Cardiac fibroblast (primary cell): ENCODE measurements at regions not wholly inside any gene's neighbourhood (a gene's known extent, or its start where the extent isn't known, plus 50 kb on each side); places are given as distances from the start of the nearest gene placed in this dataset.

ENCODE experiments used
- DNase-seq, 2 donors: peaks; one replicate each; pipeline versions ENCODE4 v3.0.0 to v3.0.0-alpha.2; 2010; ENCODE audit warnings: low read depth in 2 of 2
- H3K4me3 ChIP-seq, 2 donors: replicated peaks in 1 of 2; 1 replicate in 1 of 2; 2 replicates in 1 of 2; pipeline ENCODE4 v1.5.1; 2011; ENCODE audit warnings: low read depth in 2 of 2, low read length in 2 of 2, mild to moderate bottlenecking in 2 of 2, moderate library complexity in 1 of 2
- TF ChIP-seq, protein P1 (sequence below): IDR thresholded peaks from one replicate; pipeline ENCODE4 v1.5.1; 2011; ENCODE audit warnings: low read depth, mild to moderate bottlenecking, low read length, inconsistent platforms

DNA sequence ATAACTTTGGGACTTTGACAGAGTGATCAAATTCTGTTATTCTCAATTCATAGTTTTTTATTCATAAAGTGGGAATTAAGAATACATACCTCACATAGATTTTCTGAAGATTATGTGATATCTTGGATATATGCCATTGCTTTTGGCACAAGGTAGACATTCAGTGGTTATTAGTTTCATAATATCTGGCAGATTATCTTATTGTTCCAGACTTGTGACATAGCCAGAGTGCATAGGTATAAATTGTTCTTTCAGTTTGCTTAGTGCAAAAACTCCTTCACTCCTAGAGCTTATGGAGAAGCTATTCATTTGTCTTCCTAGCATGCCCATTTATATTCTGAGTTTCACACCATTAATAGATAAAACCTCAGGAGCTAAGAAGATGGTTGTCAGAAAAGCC, 222.0 kb downstream of the KCNE4 start:
- no peak overlapping the region for H3K4me3 ChIP-seq
- DNase-seq: no peak
- TF ChIP-seq, protein P1, sequence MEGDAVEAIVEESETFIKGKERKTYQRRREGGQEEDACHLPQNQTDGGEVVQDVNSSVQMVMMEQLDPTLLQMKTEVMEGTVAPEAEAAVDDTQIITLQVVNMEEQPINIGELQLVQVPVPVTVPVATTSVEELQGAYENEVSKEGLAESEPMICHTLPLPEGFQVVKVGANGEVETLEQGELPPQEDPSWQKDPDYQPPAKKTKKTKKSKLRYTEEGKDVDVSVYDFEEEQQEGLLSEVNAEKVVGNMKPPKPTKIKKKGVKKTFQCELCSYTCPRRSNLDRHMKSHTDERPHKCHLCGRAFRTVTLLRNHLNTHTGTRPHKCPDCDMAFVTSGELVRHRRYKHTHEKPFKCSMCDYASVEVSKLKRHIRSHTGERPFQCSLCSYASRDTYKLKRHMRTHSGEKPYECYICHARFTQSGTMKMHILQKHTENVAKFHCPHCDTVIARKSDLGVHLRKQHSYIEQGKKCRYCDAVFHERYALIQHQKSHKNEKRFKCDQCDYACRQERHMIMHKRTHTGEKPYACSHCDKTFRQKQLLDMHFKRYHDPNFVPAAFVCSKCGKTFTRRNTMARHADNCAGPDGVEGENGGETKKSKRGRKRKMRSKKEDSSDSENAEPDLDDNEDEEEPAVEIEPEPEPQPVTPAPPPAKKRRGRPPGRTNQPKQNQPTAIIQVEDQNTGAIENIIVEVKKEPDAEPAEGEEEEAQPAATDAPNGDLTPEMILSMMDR: no peak

DNA sequence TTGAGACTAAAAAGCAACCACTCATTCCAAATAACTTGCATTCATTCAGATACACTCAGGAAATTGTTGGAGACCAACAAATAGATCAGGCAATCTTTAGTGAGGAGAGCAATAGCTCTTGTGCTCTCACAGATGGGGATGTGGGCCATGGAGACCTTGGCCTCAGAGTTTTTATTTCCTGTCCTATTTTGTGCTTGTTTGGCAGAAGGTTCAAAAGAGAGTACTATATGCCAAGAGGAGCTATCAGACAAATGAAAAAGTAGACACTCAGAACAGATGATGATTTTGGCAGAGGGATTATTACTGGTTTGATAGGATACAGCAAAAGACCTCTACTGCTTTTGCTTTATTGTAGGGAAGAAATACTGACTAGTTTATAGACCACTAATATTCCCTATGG, 230.2 kb downstream of the KCNE4 start:
- no peak overlapping the region for H3K4me3 ChIP-seq
- TF ChIP-seq, protein P1: no peak
- no peak for DNase-seq

DNA sequence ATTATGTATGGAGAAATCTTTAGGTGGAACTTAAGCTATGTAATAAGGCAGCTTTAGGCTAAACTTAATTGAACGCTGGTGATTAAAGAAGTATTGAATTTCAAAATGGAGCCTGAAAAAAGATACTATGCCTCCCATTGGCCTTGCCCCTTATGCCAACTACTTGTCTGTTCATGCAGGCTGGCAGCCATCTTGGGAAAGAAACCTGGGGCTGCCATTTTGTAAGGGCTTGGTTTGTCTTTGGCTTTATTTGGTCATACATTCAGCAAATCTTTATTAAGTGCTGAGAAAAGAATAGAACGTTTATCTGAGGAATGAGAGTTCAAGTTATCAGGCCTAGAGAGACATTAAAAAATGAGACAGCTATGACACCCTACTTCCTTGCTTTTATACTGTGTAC, 231.3 kb downstream of the KCNE4 start:
- no peak overlapping the region for H3K4me3 ChIP-seq
- no peak for DNase-seq
- TF ChIP-seq, protein P1: no peak

DNA sequence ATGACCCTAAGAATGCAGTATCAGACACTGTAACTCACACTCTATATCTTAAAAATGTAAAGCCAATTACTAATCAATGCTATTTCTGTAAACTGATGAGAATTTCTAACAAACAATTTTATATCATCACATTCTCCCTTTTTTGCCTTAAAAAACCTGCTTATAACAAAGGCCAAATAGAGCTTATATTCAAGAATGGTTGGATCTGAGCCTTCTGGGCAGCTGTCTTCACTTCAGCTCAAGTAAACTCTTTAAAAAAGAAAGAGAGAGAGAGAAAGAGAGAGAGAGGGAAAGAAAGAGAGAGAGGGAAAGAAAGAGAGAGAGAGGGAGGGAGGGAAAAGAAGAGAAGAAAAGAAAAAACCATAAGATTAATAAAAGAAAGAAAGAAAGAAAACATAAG, 231.8 kb downstream of the KCNE4 start:
- no peak for DNase-seq
- TF ChIP-seq, protein P1: no peak
- no peak overlapping the region for H3K4me3 ChIP-seq

DNA sequence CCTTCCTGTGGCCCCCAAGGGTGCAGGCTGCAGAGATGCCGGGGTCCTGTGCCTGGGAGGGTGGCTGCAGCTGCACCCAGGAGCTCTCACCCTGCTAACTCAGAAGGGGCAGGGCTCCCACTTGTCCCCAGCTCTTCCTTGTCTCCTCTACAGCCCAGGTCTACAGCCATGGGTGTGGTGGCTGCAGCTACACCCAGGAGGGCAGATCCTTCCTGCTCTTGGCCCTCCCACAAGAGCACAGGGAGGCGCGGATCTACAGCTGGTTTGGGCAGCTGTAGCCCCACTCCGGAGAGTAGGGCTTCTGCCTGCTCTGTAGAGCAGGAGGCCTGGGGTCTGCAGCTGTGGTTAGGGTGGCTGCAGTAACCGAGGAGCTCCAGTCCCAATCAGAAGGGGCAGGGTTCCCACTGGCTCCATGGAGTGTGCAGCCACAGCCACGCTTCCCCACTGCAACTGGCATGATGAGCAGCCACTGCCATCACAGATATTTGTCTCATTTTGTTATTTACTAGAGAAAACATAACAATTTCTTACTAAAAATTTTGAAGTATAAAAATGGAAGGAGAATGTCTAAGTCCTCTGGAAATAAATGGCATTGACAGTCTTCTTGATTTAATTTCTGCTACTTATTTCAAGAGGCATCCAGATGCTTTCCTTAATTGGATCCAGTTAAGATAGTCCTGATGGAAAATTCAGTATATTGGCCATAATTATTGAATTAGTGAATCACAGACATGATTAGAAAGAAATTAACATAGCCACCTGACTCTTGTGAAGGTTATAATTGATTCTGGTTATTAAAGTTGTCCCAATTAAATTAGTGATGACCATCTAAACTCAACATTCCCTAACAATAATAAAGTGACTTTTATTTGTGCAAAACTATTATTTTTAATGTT, 233.6 kb downstream of the KCNE4 start:
- DNase-seq: no peak
- TF ChIP-seq, protein P1: no peak

DNA sequence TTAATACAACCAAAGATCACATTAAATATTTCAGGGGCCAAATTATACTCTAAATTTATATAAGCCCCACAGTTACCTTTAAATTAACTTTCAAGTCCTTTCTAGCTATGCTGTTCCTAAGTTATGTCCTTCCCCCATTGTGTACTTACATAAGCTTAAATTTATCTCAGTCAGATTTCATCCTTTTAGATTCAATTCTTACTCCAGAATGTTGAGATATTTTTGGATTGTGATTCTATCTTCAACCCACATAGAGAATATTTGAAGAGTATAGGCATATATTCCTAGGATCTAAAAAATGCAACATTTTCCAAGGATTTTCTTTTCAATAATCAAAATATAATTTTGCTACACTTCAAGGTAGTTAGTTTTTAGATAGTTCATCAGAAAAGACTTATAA, 242.8 kb downstream of the KCNE4 start:
- no peak overlapping the region for H3K4me3 ChIP-seq
- TF ChIP-seq, protein P1: no peak
- no peak for DNase-seq

More for the DNA sequence above, 233.6 kb downstream of the KCNE4 start:
- no peak overlapping the region for H3K4me3 ChIP-seq
